ENCODE measurements at regions not wholly inside any gene's neighbourhood (a gene's known extent, or its start where the extent isn't known, plus 50 kb on each side); places are given as distances from the start of the nearest gene placed in this dataset.

GRCh38 chr13:65889368-65889767 is 1340.8 kb downstream of the PCDH9 start:
- H3K27me3 ChIP-seq (ENCODE audit: low read length), result no peaks in the 10 kb centered on the region
- no peak overlapping the region for H3K9ac ChIP-seq (ENCODE audit: low read length)
- H3K9me3 ChIP-seq (ENCODE audit: insufficient read depth, low read length), result no peaks in the 10 kb centered on the region
- H3K79me2 ChIP-seq (ENCODE audit: insufficient read depth, low read length), result no peaks in the 10 kb centered on the region
- no peak overlapping the region for H3K4me2 ChIP-seq (ENCODE audit: low read depth, low read length, poor library complexity, severe bottlenecking)
- no peak overlapping the region for H3K27ac ChIP-seq (ENCODE audit: low read depth, low read length)
- TF ChIP-seq EZH2phosphoT487 (conservative IDR thresholded peaks at IDR 0.05; ENCODE audit: low read length), result no peak
- no peak for TF ChIP-seq CTCF (IDR thresholded peaks at IDR 0.05; ENCODE audit: insufficient read depth, low read length, poor library complexity, severe bottlenecking)
- no peaks in the 10 kb centered on the region for H4K20me1 ChIP-seq (ENCODE audit: low read depth, low read length)
- no peaks in the 10 kb centered on the region for H3K9me2 ChIP-seq (replicated peaks; ENCODE audit: insufficient read depth, low read length)
- no peak overlapping the region for H2AFZ ChIP-seq (ENCODE audit: low read depth, low read length, severe bottlenecking)
- H3F3A ChIP-seq (ENCODE audit: insufficient read depth), result no peaks in the 10 kb centered on the region
- no peaks in the 10 kb centered on the region for H3K36me3 ChIP-seq (ENCODE audit: low read length)
- no peak overlapping the region for H3K4me3 ChIP-seq (ENCODE audit: insufficient read depth, low read length, poor library complexity, severe bottlenecking)

- H3K4me3 ChIP-seq (ENCODE audit: insufficient read depth, low read length, poor library complexity, severe bottlenecking), result no peak overlapping the region
- H3K9ac ChIP-seq (ENCODE audit: low read length), result no peak overlapping the region
- no peaks in the 10 kb centered on the region for H3K27me3 ChIP-seq (ENCODE audit: low read length)
- H3K36me3 ChIP-seq (ENCODE audit: low read length), result no peaks in the 10 kb centered on the region
- H3K27ac ChIP-seq (ENCODE audit: low read depth, low read length), result no peak overlapping the region
- H3K9me2 ChIP-seq (replicated peaks; ENCODE audit: insufficient read depth, low read length), result no peaks in the 10 kb centered on the region
- no peaks in the 10 kb centered on the region for H4K20me1 ChIP-seq (ENCODE audit: low read depth, low read length)
- no peak for TF ChIP-seq CTCF (IDR thresholded peaks at IDR 0.05; ENCODE audit: insufficient read depth, low read length, poor library complexity, severe bottlenecking)
- TF ChIP-seq EZH2phosphoT487 (conservative IDR thresholded peaks at IDR 0.05; ENCODE audit: low read length), result no peak
- peaks cover 16% of the 10 kb centered on the region for H3K9me3 ChIP-seq (ENCODE audit: insufficient read depth, low read length)
- no peaks in the 10 kb centered on the region for H3K79me2 ChIP-seq (ENCODE audit: insufficient read depth, low read length)
- no peak overlapping the region for H2AFZ ChIP-seq (ENCODE audit: low read depth, low read length, severe bottlenecking)
- H3K4me2 ChIP-seq (ENCODE audit: low read depth, low read length, poor library complexity, severe bottlenecking), result no peak overlapping the region
- H3F3A ChIP-seq (ENCODE audit: insufficient read depth), result no peaks in the 10 kb centered on the region
Measured at GRCh38 chr13:65882810-65883209, 1347.3 kb downstream of the PCDH9 start.

- no peaks in the 10 kb centered on the region for H3K79me2 ChIP-seq (ENCODE audit: insufficient read depth, low read length)
- H3K9me2 ChIP-seq (replicated peaks; ENCODE audit: insufficient read depth, low read length), result no peaks in the 10 kb centered on the region
- H3F3A ChIP-seq (ENCODE audit: insufficient read depth), result no peaks in the 10 kb centered on the region
- H3K4me2 ChIP-seq (ENCODE audit: low read depth, low read length, poor library complexity, severe bottlenecking), result no peak overlapping the region
- H3K36me3 ChIP-seq (ENCODE audit: low read length), result no peaks in the 10 kb centered on the region
- H3K9me3 ChIP-seq (ENCODE audit: insufficient read depth, low read length), result peaks cover 16% of the 10 kb centered on the region
- TF ChIP-seq EZH2phosphoT487 (conservative IDR thresholded peaks at IDR 0.05; ENCODE audit: low read length), result no peak
- TF ChIP-seq CTCF (IDR thresholded peaks at IDR 0.05; ENCODE audit: insufficient read depth, low read length, poor library complexity, severe bottlenecking), result no peak
- H3K4me3 ChIP-seq (ENCODE audit: insufficient read depth, low read length, poor library complexity, severe bottlenecking), result no peak overlapping the region
- H3K9ac ChIP-seq (ENCODE audit: low read length), result no peak overlapping the region
- no peaks in the 10 kb centered on the region for H3K27me3 ChIP-seq (ENCODE audit: low read length)
- H2AFZ ChIP-seq (ENCODE audit: low read depth, low read length, severe bottlenecking), result peak overlapping the region; percentile 36
- no peaks in the 10 kb centered on the region for H4K20me1 ChIP-seq (ENCODE audit: low read depth, low read length)
- H3K27ac ChIP-seq (ENCODE audit: low read depth, low read length), result no peak overlapping the region
Measured at GRCh38 chr13:65881561-65882155, 1348.5 kb downstream of the PCDH9 start.

Measured in SU-DHL-6 (cell line).